ENCODE measurements at regions not wholly inside any gene's neighbourhood (a gene's known extent, or its start where the extent isn't known, plus 50 kb on each side); places are given as distances from the start of the nearest gene placed in this dataset.

DNA sequence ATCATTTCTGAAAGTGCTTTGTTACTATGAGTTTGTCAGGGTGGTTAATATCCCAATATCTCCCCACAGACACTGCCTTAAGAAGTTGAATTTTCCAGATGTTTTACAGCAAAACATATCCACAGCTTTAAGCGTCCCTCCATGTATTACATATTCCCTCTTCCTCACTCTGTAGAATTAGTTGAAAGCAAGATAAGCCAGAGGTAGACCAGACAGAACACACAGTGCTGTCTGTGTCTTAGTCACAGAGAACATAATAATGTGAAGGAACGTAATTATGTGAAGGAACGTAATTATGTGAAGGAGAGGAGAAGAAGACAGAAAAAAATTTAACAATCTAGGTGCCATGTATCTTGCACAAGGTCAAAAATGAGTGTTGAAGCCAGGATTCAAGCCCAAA is 81.9 kb upstream of the LRATD1 start (continued):
- TF ChIP-seq KIAA2018 (CRISPR knock-in tag; IDR thresholded peaks at IDR 0.05; ENCODE audit: borderline replicate concordance) (no peak), ZNF619 (CRISPR knock-in tag; IDR thresholded peaks at IDR 0.05) (no peak)
- TF ChIP-seq, protein P1, sequence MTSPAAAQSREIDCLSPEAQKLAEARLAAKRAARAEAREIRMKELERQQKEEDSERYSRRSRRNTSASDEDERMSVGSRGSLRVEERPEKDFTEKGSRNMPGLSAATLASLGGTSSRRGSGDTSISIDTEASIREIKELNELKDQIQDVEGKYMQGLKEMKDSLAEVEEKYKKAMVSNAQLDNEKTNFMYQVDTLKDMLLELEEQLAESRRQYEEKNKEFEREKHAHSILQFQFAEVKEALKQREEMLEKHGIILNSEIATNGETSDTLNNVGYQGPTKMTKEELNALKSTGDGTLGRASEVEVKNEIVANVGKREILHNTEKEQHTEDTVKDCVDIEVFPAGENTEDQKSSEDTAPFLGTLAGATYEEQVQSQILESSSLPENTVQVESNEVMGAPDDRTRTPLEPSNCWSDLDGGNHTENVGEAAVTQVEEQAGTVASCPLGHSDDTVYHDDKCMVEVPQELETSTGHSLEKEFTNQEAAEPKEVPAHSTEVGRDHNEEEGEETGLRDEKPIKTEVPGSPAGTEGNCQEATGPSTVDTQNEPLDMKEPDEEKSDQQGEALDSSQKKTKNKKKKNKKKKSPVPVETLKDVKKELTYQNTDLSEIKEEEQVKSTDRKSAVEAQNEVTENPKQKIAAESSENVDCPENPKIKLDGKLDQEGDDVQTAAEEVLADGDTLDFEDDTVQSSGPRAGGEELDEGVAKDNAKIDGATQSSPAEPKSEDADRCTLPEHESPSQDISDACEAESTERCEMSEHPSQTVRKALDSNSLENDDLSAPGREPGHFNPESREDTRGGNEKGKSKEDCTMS (CRISPR knock-in tag; conservative IDR thresholded peaks at IDR 0.05): no peak
- TF ChIP-seq, protein P2, sequence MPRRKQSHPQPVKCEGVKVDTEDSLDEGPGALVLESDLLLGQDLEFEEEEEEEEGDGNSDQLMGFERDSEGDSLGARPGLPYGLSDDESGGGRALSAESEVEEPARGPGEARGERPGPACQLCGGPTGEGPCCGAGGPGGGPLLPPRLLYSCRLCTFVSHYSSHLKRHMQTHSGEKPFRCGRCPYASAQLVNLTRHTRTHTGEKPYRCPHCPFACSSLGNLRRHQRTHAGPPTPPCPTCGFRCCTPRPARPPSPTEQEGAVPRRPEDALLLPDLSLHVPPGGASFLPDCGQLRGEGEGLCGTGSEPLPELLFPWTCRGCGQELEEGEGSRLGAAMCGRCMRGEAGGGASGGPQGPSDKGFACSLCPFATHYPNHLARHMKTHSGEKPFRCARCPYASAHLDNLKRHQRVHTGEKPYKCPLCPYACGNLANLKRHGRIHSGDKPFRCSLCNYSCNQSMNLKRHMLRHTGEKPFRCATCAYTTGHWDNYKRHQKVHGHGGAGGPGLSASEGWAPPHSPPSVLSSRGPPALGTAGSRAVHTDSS (CRISPR knock-in tag; conservative IDR thresholded peaks at IDR 0.05): no peak

All from HepG2 (cell line).